ENCODE measurements at regions not wholly inside any gene's neighbourhood (a gene's known extent, or its start where the extent isn't known, plus 50 kb on each side); places are given as distances from the start of the nearest gene placed in this dataset.

DNA sequence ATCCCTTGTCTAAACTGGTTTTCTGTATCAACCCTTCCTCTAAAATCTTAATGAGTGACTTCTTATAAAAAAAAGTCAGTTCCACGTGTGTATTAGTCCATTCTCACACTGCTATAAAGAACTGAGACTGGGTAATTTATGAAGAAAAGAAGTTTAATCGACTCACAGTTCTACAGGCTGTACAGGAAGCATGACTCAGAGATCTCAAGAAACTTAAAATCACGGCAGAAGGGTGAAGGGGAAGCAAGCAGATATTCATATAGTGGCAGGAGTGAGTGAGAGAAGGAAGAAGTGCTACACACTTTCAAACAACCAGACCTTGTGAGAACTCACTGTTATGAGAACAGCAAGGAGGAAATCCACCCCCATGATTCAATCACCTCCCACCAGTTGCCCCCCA lies 307.8 kb upstream of the ARRDC3 start:
- TF ChIP-seq, protein P1, sequence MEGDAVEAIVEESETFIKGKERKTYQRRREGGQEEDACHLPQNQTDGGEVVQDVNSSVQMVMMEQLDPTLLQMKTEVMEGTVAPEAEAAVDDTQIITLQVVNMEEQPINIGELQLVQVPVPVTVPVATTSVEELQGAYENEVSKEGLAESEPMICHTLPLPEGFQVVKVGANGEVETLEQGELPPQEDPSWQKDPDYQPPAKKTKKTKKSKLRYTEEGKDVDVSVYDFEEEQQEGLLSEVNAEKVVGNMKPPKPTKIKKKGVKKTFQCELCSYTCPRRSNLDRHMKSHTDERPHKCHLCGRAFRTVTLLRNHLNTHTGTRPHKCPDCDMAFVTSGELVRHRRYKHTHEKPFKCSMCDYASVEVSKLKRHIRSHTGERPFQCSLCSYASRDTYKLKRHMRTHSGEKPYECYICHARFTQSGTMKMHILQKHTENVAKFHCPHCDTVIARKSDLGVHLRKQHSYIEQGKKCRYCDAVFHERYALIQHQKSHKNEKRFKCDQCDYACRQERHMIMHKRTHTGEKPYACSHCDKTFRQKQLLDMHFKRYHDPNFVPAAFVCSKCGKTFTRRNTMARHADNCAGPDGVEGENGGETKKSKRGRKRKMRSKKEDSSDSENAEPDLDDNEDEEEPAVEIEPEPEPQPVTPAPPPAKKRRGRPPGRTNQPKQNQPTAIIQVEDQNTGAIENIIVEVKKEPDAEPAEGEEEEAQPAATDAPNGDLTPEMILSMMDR (IDR thresholded peaks at IDR 0.05; ENCODE audit: low read depth, low read length): no peak
- TF ChIP-seq POLR2A (IDR thresholded peaks at IDR 0.05; ENCODE audit: extremely low read depth, insufficient read length) (no peak), MYC (IDR thresholded peaks at IDR 0.05; ENCODE audit: low read depth, low read length) (no peak)

Measured in NB4 (cell line).